ENCODE measurements at regions not wholly inside any gene's neighbourhood (a gene's known extent, or its start where the extent isn't known, plus 50 kb on each side); places are given as distances from the start of the nearest gene placed in this dataset.
"Not testable (repeated sequence)": the region's sequence is repeated elsewhere in the genome, so short reads cannot be mapped to it uniquely, and the experiment has no call there.

- Histone ChIP-seq H3K4me3 (ENCODE audit: low read length) (no peak overlapping the region), H3K4me1 (ENCODE audit: control insufficient read depth, insufficient read depth, low read length) (peaks cover 28% of the 10 kb centered on the region), H3K9me3 (ENCODE audit: control insufficient read depth, low read length) (no peaks in the 10 kb centered on the region), H3K36me3 (ENCODE audit: control insufficient read depth, insufficient read depth, low read length, severe bottlenecking) (no peaks in the 10 kb centered on the region), H3K9ac (ENCODE audit: low read length) (no peak overlapping the region), H3K27me3 (replicated peaks; ENCODE audit: control insufficient read depth, insufficient read depth, low read length) (no peaks in the 10 kb centered on the region)
- peak; percentile 7 for DNase-seq (ENCODE audit: low read depth)
Observed at GRCh38 chr14:83163016-83163415, 1629.4 kb upstream of the SEL1L start.

GRCh38 chr14:83164016-83164415 lies 1630.4 kb upstream of the SEL1L start:
- no peak overlapping the region for H3K9ac ChIP-seq (ENCODE audit: low read length)
- peaks cover 28% of the 10 kb centered on the region for H3K4me1 ChIP-seq (ENCODE audit: control insufficient read depth, insufficient read depth, low read length)
- no peaks in the 10 kb centered on the region for H3K27me3 ChIP-seq (replicated peaks; ENCODE audit: control insufficient read depth, insufficient read depth, low read length)
- peak overlapping the region; percentile 48 for H3K4me3 ChIP-seq (ENCODE audit: low read length)
- DNase-seq (ENCODE audit: low read depth) = peak; percentile 91
- no peaks in the 10 kb centered on the region for H3K36me3 ChIP-seq (ENCODE audit: control insufficient read depth, insufficient read depth, low read length, severe bottlenecking)
- H3K9me3 ChIP-seq (ENCODE audit: control insufficient read depth, low read length) = no peaks in the 10 kb centered on the region

- Histone ChIP-seq H3K9me3 (ENCODE audit: control insufficient read depth, low read length) (no peaks in the 10 kb centered on the region), H3K4me3 (ENCODE audit: low read length) (peak overlapping the region; percentile 48), H3K27me3 (replicated peaks; ENCODE audit: control insufficient read depth, insufficient read depth, low read length) (no peaks in the 10 kb centered on the region), H3K4me1 (ENCODE audit: control insufficient read depth, insufficient read depth, low read length) (peaks cover 28% of the 10 kb centered on the region), H3K9ac (ENCODE audit: low read length) (no peak overlapping the region), H3K36me3 (ENCODE audit: control insufficient read depth, insufficient read depth, low read length, severe bottlenecking) (no peaks in the 10 kb centered on the region)
- no peak for DNase-seq (ENCODE audit: low read depth)
Observed at GRCh38 chr14:83164591-83164990, 1630.9 kb upstream of the SEL1L start.

- Histone ChIP-seq H3K9ac (ENCODE audit: low read length) (no peak overlapping the region), H3K4me1 (ENCODE audit: control insufficient read depth, insufficient read depth, low read length) (peaks cover 4% of the 10 kb centered on the region), H3K36me3 (ENCODE audit: control insufficient read depth, insufficient read depth, low read length, severe bottlenecking) (no peaks in the 10 kb centered on the region), H3K27me3 (replicated peaks; ENCODE audit: control insufficient read depth, insufficient read depth, low read length) (no peaks in the 10 kb centered on the region), H3K9me3 (ENCODE audit: control insufficient read depth, low read length) (no peaks in the 10 kb centered on the region), H3K4me3 (ENCODE audit: low read length) (no peak overlapping the region)
- DNase-seq (ENCODE audit: low read depth) = no peak
Observed at GRCh38 chr14:83170165-83170564, 1636.5 kb upstream of the SEL1L start.

- no peaks in the 10 kb centered on the region for H3K27me3 ChIP-seq (replicated peaks; ENCODE audit: control insufficient read depth, insufficient read depth, low read length)
- H3K4me3 ChIP-seq (ENCODE audit: low read length) = no peak overlapping the region
- H3K9ac ChIP-seq (ENCODE audit: low read length) = no peak overlapping the region
Observed at GRCh38 chr14:83171761-83172160, 1638.1 kb upstream of the SEL1L start.

GRCh38 chr14:83172363-83172762 lies 1638.7 kb upstream of the SEL1L start:
- peak; percentile 47 for DNase-seq (ENCODE audit: low read depth)
- no peaks in the 10 kb centered on the region for H3K4me1 ChIP-seq (ENCODE audit: control insufficient read depth, insufficient read depth, low read length)
- no peak overlapping the region for H3K4me3 ChIP-seq (ENCODE audit: low read length)
- H3K9me3 ChIP-seq (ENCODE audit: control insufficient read depth, low read length) = no peaks in the 10 kb centered on the region
- H3K27me3 ChIP-seq (replicated peaks; ENCODE audit: control insufficient read depth, insufficient read depth, low read length) = no peaks in the 10 kb centered on the region
- no peaks in the 10 kb centered on the region for H3K36me3 ChIP-seq (ENCODE audit: control insufficient read depth, insufficient read depth, low read length, severe bottlenecking)
- no peak overlapping the region for H3K9ac ChIP-seq (ENCODE audit: low read length)

More at GRCh38 chr14:83171761-83172160, 1638.1 kb upstream of the SEL1L start:
- no peaks in the 10 kb centered on the region for H3K9me3 ChIP-seq (ENCODE audit: control insufficient read depth, low read length)
- H3K4me1 ChIP-seq (ENCODE audit: control insufficient read depth, insufficient read depth, low read length) = no peaks in the 10 kb centered on the region
- no peak for DNase-seq (ENCODE audit: low read depth)
- H3K36me3 ChIP-seq (ENCODE audit: control insufficient read depth, insufficient read depth, low read length, severe bottlenecking) = no peaks in the 10 kb centered on the region

GRCh38 chr14:83173687-83174086 lies 1640.0 kb upstream of the SEL1L start:
- Histone ChIP-seq H3K36me3 (ENCODE audit: control insufficient read depth, insufficient read depth, low read length, severe bottlenecking) (no peaks in the 10 kb centered on the region), H3K4me3 (ENCODE audit: low read length) (no peak overlapping the region), H3K9me3 (ENCODE audit: control insufficient read depth, low read length) (no peaks in the 10 kb centered on the region), H3K9ac (ENCODE audit: low read length) (no peak overlapping the region), H3K27me3 (replicated peaks; ENCODE audit: control insufficient read depth, insufficient read depth, low read length) (no peaks in the 10 kb centered on the region), H3K4me1 (ENCODE audit: control insufficient read depth, insufficient read depth, low read length) (no peaks in the 10 kb centered on the region)
- no peak for DNase-seq (ENCODE audit: low read depth)

GRCh38 chr14:83184531-83184930 lies 1650.9 kb upstream of the SEL1L start:
- no peak for DNase-seq (ENCODE audit: low read depth)
- no peaks in the 10 kb centered on the region for H3K4me1 ChIP-seq (ENCODE audit: control insufficient read depth, insufficient read depth, low read length)
- H3K9me3 ChIP-seq (ENCODE audit: control insufficient read depth, low read length) = no peaks in the 10 kb centered on the region
- no peaks in the 10 kb centered on the region for H3K27me3 ChIP-seq (replicated peaks; ENCODE audit: control insufficient read depth, insufficient read depth, low read length)
- no peaks in the 10 kb centered on the region for H3K36me3 ChIP-seq (ENCODE audit: control insufficient read depth, insufficient read depth, low read length, severe bottlenecking)
- H3K9ac ChIP-seq (ENCODE audit: low read length) = no peak overlapping the region
- H3K4me3 ChIP-seq (ENCODE audit: low read length) = no peak overlapping the region

- H3K36me3 ChIP-seq (ENCODE audit: control insufficient read depth, insufficient read depth, low read length, severe bottlenecking); H3K4me1 ChIP-seq (ENCODE audit: control insufficient read depth, insufficient read depth, low read length); H3K9ac ChIP-seq (ENCODE audit: low read length); H3K27me3 ChIP-seq (replicated peaks; ENCODE audit: control insufficient read depth, insufficient read depth, low read length); DNase-seq (ENCODE audit: low read depth); H3K9me3 ChIP-seq (ENCODE audit: control insufficient read depth, low read length); H3K4me3 ChIP-seq (ENCODE audit: low read length): not testable (repeated sequence)
Observed at GRCh38 chr14:83188311-83188710, 1654.7 kb upstream of the SEL1L start.

- Histone ChIP-seq H3K36me3 (ENCODE audit: control insufficient read depth, insufficient read depth, low read length, severe bottlenecking) (no peaks in the 10 kb centered on the region), H3K9me3 (ENCODE audit: control insufficient read depth, low read length) (no peaks in the 10 kb centered on the region), H3K27me3 (replicated peaks; ENCODE audit: control insufficient read depth, insufficient read depth, low read length) (no peaks in the 10 kb centered on the region), H3K4me3 (ENCODE audit: low read length) (no peak overlapping the region), H3K4me1 (ENCODE audit: control insufficient read depth, insufficient read depth, low read length) (peaks cover 8% of the 10 kb centered on the region), H3K9ac (ENCODE audit: low read length) (no peak overlapping the region)
- peak; percentile 70 for DNase-seq (ENCODE audit: low read depth)
Observed at GRCh38 chr14:83196236-83196635, 1662.6 kb upstream of the SEL1L start.

GRCh38 chr14:83197271-83197670 lies 1663.6 kb upstream of the SEL1L start:
- peaks cover 8% of the 10 kb centered on the region for H3K4me1 ChIP-seq (ENCODE audit: control insufficient read depth, insufficient read depth, low read length)
- H3K4me3 ChIP-seq (ENCODE audit: low read length) = no peak overlapping the region
- no peaks in the 10 kb centered on the region for H3K36me3 ChIP-seq (ENCODE audit: control insufficient read depth, insufficient read depth, low read length, severe bottlenecking)
- no peak for DNase-seq (ENCODE audit: low read depth)
- H3K9ac ChIP-seq (ENCODE audit: low read length) = no peak overlapping the region
- no peaks in the 10 kb centered on the region for H3K27me3 ChIP-seq (replicated peaks; ENCODE audit: control insufficient read depth, insufficient read depth, low read length)
- H3K9me3 ChIP-seq (ENCODE audit: control insufficient read depth, low read length) = no peaks in the 10 kb centered on the region

- DNase-seq (ENCODE audit: low read depth) = no peak
- no peaks in the 10 kb centered on the region for H3K27me3 ChIP-seq (replicated peaks; ENCODE audit: control insufficient read depth, insufficient read depth, low read length)
- H3K9me3 ChIP-seq (ENCODE audit: control insufficient read depth, low read length) = no peaks in the 10 kb centered on the region
- H3K9ac ChIP-seq (ENCODE audit: low read length) = no peak overlapping the region
- H3K4me1 ChIP-seq (ENCODE audit: control insufficient read depth, insufficient read depth, low read length) = peaks cover 4% of the 10 kb centered on the region
- no peaks in the 10 kb centered on the region for H3K36me3 ChIP-seq (ENCODE audit: control insufficient read depth, insufficient read depth, low read length, severe bottlenecking)
- H3K4me3 ChIP-seq (ENCODE audit: low read length) = no peak overlapping the region
Observed at GRCh38 chr14:83207550-83207949, 1673.9 kb upstream of the SEL1L start.

Measured in adipocyte (in vitro differentiated cells).